GM21390 (cell line): ENCODE measurements at regions not wholly inside any gene's neighbourhood (a gene's known extent, or its start where the extent isn't known, plus 50 kb on each side); places are given as distances from the start of the nearest gene placed in this dataset.

Experiments used
- ATAC-seq: cut with Tn5 transposase; IDR thresholded peaks from one replicate; pipeline ENCODE4 v1.9.1; 2021; ENCODE audit not compliant: unreplicated experiment

GRCh38 chr7:135831455-135832195 lies 83.0 kb upstream of the FAM180A start:
- no peak for ATAC-seq

GRCh38 chr7:135828604-135829003 lies 80.0 kb upstream of the FAM180A start:
- ATAC-seq: no peak

DNA sequence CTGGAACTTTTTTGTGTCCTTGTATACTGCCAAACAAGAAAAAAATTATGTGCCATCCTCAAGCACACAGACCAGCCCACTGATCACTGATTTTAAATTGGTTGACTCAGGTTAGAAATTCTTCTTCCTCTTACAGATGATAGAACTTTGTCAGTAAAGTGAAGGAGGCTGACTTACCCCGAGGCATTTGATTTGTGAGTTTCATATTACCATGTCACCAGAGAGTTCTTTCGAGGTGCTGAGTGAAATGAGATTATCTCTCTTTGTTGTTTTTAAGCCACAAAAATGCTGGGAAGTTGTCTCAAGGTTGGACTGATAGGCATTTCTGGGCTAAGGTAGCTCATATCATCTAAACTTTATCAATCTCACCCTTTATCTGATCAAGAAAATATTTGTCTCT lies 78.8 kb upstream of the FAM180A start:
- no peak for ATAC-seq

- ATAC-seq: no peak
Measured at GRCh38 chr7:135825406-135825805, 76.8 kb upstream of the FAM180A start.

DNA sequence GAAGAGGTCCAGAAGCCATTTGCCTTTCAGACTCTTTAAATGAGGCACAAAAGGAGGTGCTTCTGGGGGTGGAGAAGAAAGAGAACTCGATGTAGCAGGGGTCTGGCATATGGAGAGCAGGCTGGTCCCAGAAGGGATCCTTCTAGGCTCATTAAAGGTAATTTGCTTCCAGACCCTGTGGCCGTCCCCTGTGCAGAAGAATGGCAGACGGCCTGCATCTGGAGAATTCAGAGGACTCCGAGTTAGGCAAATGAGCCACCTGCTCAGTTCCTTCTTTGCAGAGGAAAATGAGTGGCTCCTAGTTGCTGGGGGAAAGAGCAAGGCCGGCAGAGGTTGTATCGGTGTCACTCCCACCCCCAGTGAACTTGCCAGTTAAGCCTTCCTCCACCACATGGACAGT lies 73.8 kb upstream of the FAM180A start:
- ATAC-seq: no peak

- no peak for ATAC-seq
Measured at GRCh38 chr7:135817583-135817982, 69.0 kb upstream of the FAM180A start.

DNA sequence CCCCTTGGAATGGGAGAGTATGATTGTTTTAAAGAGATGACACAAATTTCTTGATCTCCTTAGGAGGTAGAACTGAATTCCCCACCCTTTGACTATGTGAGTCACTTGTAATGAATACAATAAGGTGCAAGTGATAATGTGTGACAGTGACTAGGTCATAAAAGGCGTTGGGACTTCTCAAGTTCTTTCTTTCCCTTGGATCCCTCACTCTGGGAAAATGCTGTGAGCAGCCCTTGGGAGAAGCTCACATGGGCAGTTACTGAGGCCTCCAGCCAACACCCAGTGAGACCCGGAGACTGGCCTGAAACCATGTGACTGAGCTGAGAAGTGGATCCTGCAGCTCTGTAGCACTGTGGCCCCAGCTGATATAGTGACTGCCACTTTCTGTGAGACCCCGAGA lies 66.4 kb upstream of the FAM180A start:
- ATAC-seq: no peak

DNA sequence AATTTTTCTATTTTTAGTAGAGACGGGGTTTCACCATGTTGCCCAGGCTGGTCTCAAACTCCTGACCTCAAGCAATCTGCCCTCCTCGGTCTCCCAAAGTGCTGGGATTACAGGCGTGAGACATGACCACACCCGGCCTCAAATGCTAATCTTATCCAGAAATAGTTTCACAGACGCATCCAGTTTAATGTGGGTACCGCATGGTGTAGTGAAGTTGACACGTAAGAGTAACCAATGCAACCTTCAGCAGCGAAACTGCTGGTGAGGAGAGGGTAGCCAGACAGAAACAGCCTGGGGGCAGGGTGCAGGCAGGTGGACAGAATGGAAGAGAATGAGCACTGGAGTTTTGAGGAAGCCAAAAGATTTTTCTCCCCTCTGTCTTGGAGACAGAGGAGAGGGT lies 63.5 kb upstream of the FAM180A start:
- ATAC-seq: no peak

GRCh38 chr7:135811506-135811905 lies 62.9 kb upstream of the FAM180A start:
- no peak for ATAC-seq

DNA sequence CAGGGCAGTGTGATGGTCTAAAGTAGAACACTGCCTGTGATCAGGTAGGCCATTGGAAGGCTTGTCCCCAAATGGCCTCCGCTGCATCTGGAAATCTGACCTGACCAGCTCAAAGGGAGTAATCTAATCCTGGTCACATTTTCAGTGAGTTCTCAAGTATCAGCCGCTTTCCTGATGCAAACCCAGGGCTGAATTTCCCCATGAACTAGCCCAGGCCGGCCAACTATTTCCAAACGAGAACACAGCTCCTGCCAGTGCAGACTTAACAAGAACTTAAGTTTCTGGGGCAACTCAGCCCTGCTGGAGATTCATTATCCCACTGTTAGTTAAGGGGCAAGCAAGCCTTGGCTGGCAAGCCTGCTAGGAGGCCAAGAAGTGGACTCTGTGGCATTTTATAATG lies 59.6 kb upstream of the FAM180A start:
- no peak for ATAC-seq

DNA sequence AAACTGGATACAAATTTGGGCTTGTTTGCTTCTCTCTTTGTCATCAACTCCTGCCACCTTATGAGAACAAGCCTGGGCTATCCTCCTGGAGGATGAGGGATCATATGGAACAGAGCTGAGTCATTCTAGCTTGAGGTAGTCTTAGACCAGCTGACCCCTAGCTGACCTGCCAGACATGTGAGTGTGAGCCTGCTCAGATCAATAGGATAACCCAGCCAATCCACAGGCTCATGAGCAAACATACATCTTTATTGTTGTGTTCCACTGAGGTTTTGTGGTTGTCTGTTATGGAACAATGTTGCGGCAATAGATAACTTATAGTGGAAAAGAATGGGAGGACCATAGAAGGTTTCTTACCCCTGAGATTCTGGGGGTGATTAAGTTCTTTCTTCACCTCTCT lies 54.5 kb upstream of the FAM180A start:
- ATAC-seq: no peak

DNA sequence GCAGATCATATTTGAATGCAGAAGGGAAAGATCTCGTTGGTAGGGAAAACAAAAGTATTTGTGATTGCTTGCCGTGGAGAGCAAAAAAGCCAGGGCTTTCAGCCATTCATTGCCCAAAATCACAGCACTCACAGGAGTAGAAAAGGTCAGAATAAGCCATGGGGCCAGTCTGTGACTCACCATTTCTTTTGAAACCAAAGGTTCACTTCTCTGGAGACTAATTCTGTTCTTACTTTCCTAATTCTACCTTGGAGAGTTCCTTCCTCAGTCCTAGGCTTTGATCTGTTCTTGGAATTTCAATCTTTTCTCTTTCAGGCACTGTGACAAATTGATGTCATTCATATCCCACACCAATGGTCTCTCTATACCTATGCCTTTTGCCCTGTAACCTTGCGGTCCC lies 54.1 kb upstream of the FAM180A start:
- ATAC-seq: no peak

GRCh38 chr7:135801877-135802276 lies 53.3 kb upstream of the FAM180A start:
- ATAC-seq: no peak

DNA sequence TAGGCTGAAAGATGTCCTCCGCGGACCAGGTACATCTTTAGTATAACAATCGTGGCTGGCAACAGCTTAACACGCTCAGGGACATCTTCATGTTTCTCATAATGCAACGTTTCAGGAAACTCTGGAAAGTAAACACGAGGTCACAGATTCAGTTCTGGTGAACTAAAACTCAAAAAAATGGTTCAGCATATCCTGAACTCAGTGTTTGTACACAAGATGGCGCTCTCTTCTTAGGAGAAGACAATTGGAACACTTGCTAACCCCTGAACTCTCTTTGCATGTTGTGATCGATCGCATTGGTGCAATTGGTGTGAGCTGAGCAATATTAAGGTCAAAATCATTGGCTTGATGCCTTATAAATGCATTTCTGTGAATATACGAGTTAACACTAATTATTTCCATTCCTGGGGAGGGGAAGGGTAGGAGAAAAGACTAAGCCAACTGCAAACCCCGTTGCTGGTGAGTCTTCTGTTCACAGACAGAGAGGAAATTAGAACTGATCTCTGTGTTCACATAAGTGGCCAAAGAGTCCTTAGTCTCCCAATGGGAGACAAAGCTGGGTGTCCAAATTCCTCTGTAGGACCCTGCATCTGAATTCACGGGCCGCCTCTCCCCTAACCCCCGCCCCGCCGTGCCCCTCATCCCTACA lies 52.6 kb upstream of the FAM180A start:
- peak; percentile 81 for ATAC-seq

GRCh38 chr7:135800560-135800959 lies 51.9 kb upstream of the FAM180A start:
- ATAC-seq: no peak

DNA sequence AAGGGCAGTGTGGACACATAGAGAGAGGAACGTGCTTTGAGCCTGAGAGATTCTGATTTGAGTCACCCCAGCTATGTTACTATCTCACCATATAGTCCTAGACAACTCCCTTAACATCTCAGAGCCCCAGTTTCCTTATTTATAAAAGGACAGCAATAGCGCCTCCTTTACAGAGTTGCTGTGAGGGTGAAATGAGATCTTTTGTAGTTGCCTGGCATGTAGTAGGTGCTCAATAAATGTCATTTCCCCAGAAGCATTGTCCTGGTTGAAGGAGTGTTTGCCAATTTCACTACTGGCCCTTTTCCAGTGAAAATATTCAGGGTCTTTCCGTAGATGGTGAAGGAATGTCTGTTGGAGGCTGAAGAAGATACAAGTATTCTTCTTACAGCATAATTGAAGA lies 51.3 kb upstream of the FAM180A start:
- ATAC-seq: no peak
